CD4-positive, CD25-positive, alpha-beta regulatory T cell (primary cell): ENCODE measurements at regions not wholly inside any gene's neighbourhood (a gene's known extent, or its start where the extent isn't known, plus 50 kb on each side); places are given as distances from the start of the nearest gene placed in this dataset.

Experiments
- ATAC-seq, 2 donors: fragments of 150-1000 bp; cut with Tn5 transposase; one replicate each; pipeline ENCODE4 v1.10.0; 2021; ENCODE audit warnings: low read depth in 2 of 2, moderate number of reproducible peaks in 2 of 2, moderate library complexity in 1 of 2
- DNase-seq, 3 donors: peaks; one replicate each; pipeline versions ENCODE4 v3.0.0 to v3.0.0-alpha.2; 2012 to 2022; ENCODE audit warnings: mixed read lengths in 1 of 3
- H3K27ac ChIP-seq: one replicate; pipeline ENCODE4 v1.7.0; 2013; ENCODE audit warnings: mild to moderate bottlenecking, low read length; ENCODE audit not compliant: insufficient read depth, poor library complexity, severe bottlenecking
- H3K27me3 ChIP-seq: one replicate; pipeline ENCODE4 v1.7.0; 2013; ENCODE audit warnings: low read length; ENCODE audit not compliant: control insufficient read depth, insufficient read depth
- H3K36me3 ChIP-seq: one replicate; pipeline ENCODE4 v1.7.0; 2013; ENCODE audit warnings: mild to moderate bottlenecking, low read length, moderate library complexity; ENCODE audit not compliant: control insufficient read depth, insufficient read depth
- H3K4me1 ChIP-seq: 2 replicates; pipeline ENCODE4 v1.7.0; 2013; ENCODE audit warnings: mild to moderate bottlenecking, low read length; ENCODE audit not compliant: insufficient read depth, control insufficient read depth, poor library complexity, severe bottlenecking
- H3K4me3 ChIP-seq: one replicate; pipeline ENCODE4 v1.7.0; 2013; ENCODE audit warnings: low read depth, mild to moderate bottlenecking, low read length, moderate library complexity
- H3K9me3 ChIP-seq, 2 experiments: 1 replicate in 1 of 2; 2 replicates in 1 of 2; pipeline ENCODE4 v1.7.0; 2013; ENCODE audit warnings: low read length in 2 of 2, mild to moderate bottlenecking in 1 of 2, moderate library complexity in 1 of 2; ENCODE audit not compliant: control insufficient read depth in 2 of 2
- H3K27ac Mint-ChIP-seq, 3 donors: one replicate each; pipeline ENCODE4 v1.8.0; 2020 to 2022; ENCODE audit warnings: mild to moderate bottlenecking in 3 of 3, mixed read lengths in 3 of 3, moderate library complexity in 2 of 3
- H3K27me3 Mint-ChIP-seq: one replicate; pipeline ENCODE4 v1.8.0; 2022; ENCODE audit warnings: mild to moderate bottlenecking, mixed read lengths
- H3K36me3 Mint-ChIP-seq: one replicate; pipeline ENCODE4 v1.8.0; 2020; ENCODE audit warnings: mixed read lengths
- H3K4me1 Mint-ChIP-seq, 4 donors: one replicate each; pipeline ENCODE4 v1.8.0; 2020 to 2022; ENCODE audit warnings: mixed read lengths in 4 of 4, mild to moderate bottlenecking in 1 of 4
- H3K4me3 Mint-ChIP-seq, 4 donors: one replicate each; pipeline ENCODE4 v1.8.0; 2020 to 2022; ENCODE audit warnings: mild to moderate bottlenecking in 4 of 4, mixed read lengths in 4 of 4, moderate library complexity in 3 of 4
- H3K9me3 Mint-ChIP-seq, 7 donors: one replicate each; pipeline ENCODE4 v1.8.0; 2020 to 2022; ENCODE audit warnings: mixed read lengths in 7 of 7, mild to moderate bottlenecking in 3 of 7, moderate library complexity in 2 of 7

GRCh38 chr20:11324990-11325389 lies 592.7 kb upstream of the BTBD3 start:
- Mint-ChIP-seq H3K36me3 (no peaks in the 10 kb centered on the region), H3K9me3 (peaks cover 0 to 12% (median 8%) of the 10 kb centered on the region in 7 donors), H3K27ac (no peak overlapping the region), H3K4me1 (no peaks in the 10 kb centered on the region), H3K4me3 (no peak overlapping the region), H3K27me3 (no peaks in the 10 kb centered on the region)
- Histone ChIP-seq H3K27ac (no peak overlapping the region), H3K9me3 (peaks cover 0 to 2% of the 10 kb centered on the region in 2 experiments), H3K27me3 (no peaks in the 10 kb centered on the region), H3K36me3 (no peaks in the 10 kb centered on the region), H3K4me1 (no peaks in the 10 kb centered on the region), H3K4me3 (no peak overlapping the region)
- ATAC-seq (no peak), DNase-seq (no peak)

DNA sequence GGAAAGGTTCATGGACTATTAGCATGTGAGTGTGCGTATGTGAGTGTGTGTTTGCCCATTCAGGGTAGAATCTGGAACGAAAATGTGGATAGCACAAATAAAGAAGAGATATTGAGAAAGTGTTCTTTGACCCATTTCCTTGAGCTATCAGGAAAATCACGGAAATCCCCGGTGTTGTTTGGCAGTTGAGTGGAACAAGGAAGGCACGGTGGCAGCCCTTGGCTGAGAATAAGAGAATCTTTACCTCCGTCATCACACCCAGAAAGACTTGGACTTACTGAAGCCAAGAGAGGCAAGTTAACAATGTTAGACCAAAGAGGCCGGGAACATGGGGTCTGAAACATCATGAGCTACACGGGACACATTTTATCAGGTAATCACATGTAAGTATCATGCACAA lies 588.9 kb upstream of the BTBD3 start:
- Histone ChIP-seq H3K4me1 (no peaks in the 10 kb centered on the region), H3K27me3 (no peaks in the 10 kb centered on the region), H3K27ac (no peak overlapping the region), H3K36me3 (no peaks in the 10 kb centered on the region), H3K9me3 (no peaks in the 10 kb centered on the region), H3K4me3 (no peak overlapping the region)
- Mint-ChIP-seq H3K4me3 (no peak overlapping the region), H3K27me3 (no peaks in the 10 kb centered on the region), H3K36me3 (no peaks in the 10 kb centered on the region), H3K27ac (no peak overlapping the region), H3K9me3 (peaks cover 2 to 27% (median 6%) of the 10 kb centered on the region in 7 donors), H3K4me1 (no peaks in the 10 kb centered on the region)
- no peak for DNase-seq
- no peak for ATAC-seq

GRCh38 chr20:11329271-11329670 lies 588.4 kb upstream of the BTBD3 start:
- H3K27me3 ChIP-seq: no peaks in the 10 kb centered on the region
- H3K27ac ChIP-seq: no peak overlapping the region
- no peak for DNase-seq
- no peaks in the 10 kb centered on the region for H3K36me3 ChIP-seq
- Mint-ChIP-seq H3K4me1 (no peaks in the 10 kb centered on the region), H3K27ac (no peak overlapping the region), H3K36me3 (no peaks in the 10 kb centered on the region), H3K4me3 (peak overlapping the region in 1 of 4 donors; percentile 2), H3K27me3 (no peaks in the 10 kb centered on the region), H3K9me3 (peaks cover 2 to 27% (median 6%) of the 10 kb centered on the region in 7 donors)
- no peaks in the 10 kb centered on the region for H3K9me3 ChIP-seq
- H3K4me1 ChIP-seq: no peaks in the 10 kb centered on the region
- no peak for ATAC-seq
- H3K4me3 ChIP-seq: no peak overlapping the region

- DNase-seq: no peak
- Mint-ChIP-seq H3K27ac (no peak overlapping the region), H3K27me3 (no peaks in the 10 kb centered on the region), H3K9me3 (peaks cover 1 to 24% (median 5%) of the 10 kb centered on the region in 7 donors), H3K36me3 (no peaks in the 10 kb centered on the region), H3K4me3 (no peak overlapping the region), H3K4me1 (no peaks in the 10 kb centered on the region)
- H3K27me3 ChIP-seq: no peaks in the 10 kb centered on the region
- no peak overlapping the region for H3K4me3 ChIP-seq
- no peak for ATAC-seq
- H3K9me3 ChIP-seq: no peaks in the 10 kb centered on the region
- H3K36me3 ChIP-seq: no peaks in the 10 kb centered on the region
- no peak overlapping the region for H3K27ac ChIP-seq
- no peaks in the 10 kb centered on the region for H3K4me1 ChIP-seq
Observed at GRCh38 chr20:11331096-11331495, 586.6 kb upstream of the BTBD3 start.

DNA sequence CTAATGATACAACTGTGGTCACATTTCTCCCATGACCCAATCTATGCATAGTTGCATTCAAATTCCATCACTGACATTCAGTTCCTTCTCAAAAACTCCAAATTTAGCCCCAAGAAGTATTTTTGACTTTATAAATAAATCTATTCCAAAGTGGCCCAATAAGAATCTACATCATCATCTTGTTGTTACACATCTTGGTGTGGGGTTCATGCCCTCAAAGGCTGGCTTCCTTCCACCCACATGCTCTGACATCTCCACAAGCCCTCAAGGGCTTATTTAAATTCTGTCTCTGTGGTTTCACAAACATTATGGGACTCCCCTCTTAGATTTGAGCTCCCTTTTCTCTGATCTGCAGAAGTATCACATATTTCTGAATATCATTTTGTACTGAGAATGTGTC lies 585.3 kb upstream of the BTBD3 start:
- no peak overlapping the region for H3K4me3 ChIP-seq
- no peaks in the 10 kb centered on the region for H3K4me1 ChIP-seq
- Mint-ChIP-seq H3K27me3 (no peaks in the 10 kb centered on the region), H3K36me3 (no peaks in the 10 kb centered on the region), H3K4me1 (no peaks in the 10 kb centered on the region), H3K9me3 (peaks cover 2 to 20% (median 5%) of the 10 kb centered on the region in 7 donors), H3K4me3 (peak overlapping the region in 1 of 4 donors; percentile 81), H3K27ac (no peak overlapping the region)
- H3K27ac ChIP-seq: no peak overlapping the region
- no peaks in the 10 kb centered on the region for H3K9me3 ChIP-seq
- no peaks in the 10 kb centered on the region for H3K36me3 ChIP-seq
- DNase-seq (no peak), ATAC-seq (no peak)
- H3K27me3 ChIP-seq: no peaks in the 10 kb centered on the region

DNA sequence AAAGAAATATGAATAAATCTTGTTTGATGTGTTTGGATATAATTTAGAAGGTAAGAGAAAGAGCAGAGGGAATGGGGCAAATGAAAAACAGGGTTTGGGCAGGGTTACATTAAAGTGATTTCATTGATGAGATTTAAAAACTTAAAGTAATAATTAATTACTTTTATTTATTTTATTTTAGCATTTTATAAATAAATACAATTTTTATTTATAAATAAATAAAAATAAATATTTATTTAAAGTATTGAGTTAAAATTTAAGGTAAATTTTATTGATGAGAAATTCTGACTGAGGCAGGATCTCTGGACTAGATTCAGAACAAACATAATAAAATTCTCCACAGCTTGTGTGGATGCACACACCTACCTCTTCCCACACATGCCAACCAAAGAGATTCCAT lies 584.1 kb upstream of the BTBD3 start:
- Histone ChIP-seq H3K27ac (no peak overlapping the region), H3K36me3 (no peaks in the 10 kb centered on the region), H3K27me3 (no peaks in the 10 kb centered on the region), H3K4me1 (no peaks in the 10 kb centered on the region), H3K4me3 (no peak overlapping the region), H3K9me3 (no peaks in the 10 kb centered on the region)
- no peaks in the 10 kb centered on the region for H3K36me3 Mint-ChIP-seq
- ATAC-seq (no peak), DNase-seq (no peak)
- no peaks in the 10 kb centered on the region for H3K27me3 Mint-ChIP-seq
- no peaks in the 10 kb centered on the region for H3K4me1 Mint-ChIP-seq
- no peak overlapping the region for H3K4me3 Mint-ChIP-seq
- peaks cover 2 to 20% (median 7%) of the 10 kb centered on the region in 7 donors for H3K9me3 Mint-ChIP-seq
- no peak overlapping the region for H3K27ac Mint-ChIP-seq

GRCh38 chr20:11337361-11338130 lies 580.1 kb upstream of the BTBD3 start:
- no peaks in the 10 kb centered on the region for H3K4me1 Mint-ChIP-seq
- no peaks in the 10 kb centered on the region for H3K36me3 ChIP-seq

More at GRCh38 chr20:11337361-11338130, 580.1 kb upstream of the BTBD3 start:
- Mint-ChIP-seq H3K27me3 (no peaks in the 10 kb centered on the region), H3K36me3 (no peaks in the 10 kb centered on the region), H3K27ac (no peak overlapping the region), H3K9me3 (peaks cover 0 to 17% (median 6%) of the 10 kb centered on the region in 7 donors), H3K4me3 (peak overlapping the region in 1 of 4 donors; percentile 61)
- Histone ChIP-seq H3K4me1 (no peaks in the 10 kb centered on the region), H3K27me3 (no peaks in the 10 kb centered on the region), H3K27ac (no peak overlapping the region), H3K9me3 (no peaks in the 10 kb centered on the region), H3K4me3 (no peak overlapping the region)
- ATAC-seq (no peak), DNase-seq (no peak)
